ENCODE measurements at regions not wholly inside any gene's neighbourhood (a gene's known extent, or its start where the extent isn't known, plus 50 kb on each side); places are given as distances from the start of the nearest gene placed in this dataset.

DNA sequence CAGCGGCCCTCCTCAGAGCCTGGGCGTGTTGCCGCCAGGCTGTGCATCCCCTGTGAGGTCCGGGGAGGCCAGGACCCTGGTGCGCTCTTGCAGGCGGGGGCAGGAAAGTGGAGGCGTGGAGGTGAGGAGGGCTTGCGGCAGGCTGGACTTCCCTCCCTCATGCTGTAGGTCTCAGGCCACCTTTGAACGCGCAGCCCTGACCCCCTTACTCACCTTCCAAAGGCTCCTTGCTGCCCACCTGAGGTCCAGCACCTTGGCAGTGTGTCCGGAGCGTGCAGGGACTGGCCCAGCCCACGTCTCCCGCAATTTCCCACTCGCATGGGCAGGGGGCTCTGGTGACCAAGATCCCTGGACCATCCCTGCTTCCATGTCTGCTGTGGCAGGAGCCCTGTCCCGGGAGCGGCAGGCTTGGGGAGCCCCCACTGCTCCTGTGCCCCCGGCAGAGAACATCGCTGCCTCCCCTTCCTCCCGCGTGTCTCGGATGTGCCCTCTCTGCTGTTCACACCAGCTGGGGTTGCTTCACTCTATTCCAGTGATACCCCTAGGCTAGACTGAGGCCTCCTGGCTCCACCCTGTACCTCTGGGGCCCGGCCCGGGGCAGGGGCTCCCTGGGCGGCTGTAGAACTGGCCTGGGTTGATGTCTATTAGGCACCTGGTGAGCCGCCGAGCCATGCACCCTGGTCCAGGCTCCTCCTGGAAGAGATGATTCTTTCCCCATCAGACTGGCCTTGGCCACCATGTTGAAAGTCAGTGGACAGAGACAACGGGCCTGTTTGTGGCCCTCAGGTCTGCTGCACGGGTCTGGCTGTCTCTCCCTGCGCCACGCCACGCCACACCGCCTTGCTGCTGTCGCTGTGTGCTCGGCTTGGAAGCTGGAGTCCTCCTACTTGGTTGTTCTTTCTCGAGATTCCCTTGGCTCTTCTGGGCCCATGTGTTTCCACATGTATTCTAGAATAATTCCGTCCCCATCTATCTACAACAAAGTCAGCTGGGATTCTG lies 95.4 kb upstream of the ADRA2C start:
- Histone ChIP-seq H4K8ac (ENCODE audit: low read depth, low read length) (no peak overlapping the region), H2BK5ac (ENCODE audit: low read depth, low read length, poor library complexity) (no peak overlapping the region), H3K4me2 (ENCODE audit: low read length) (no peak overlapping the region), H3K27me3 (ENCODE audit: insufficient read depth, low read length) (no peaks in the 10 kb centered on the region), H3K79me1 (ENCODE audit: low read length) (no peaks in the 10 kb centered on the region), H3K4me3 (ENCODE audit: low read depth, low read length) (no peak overlapping the region), H4K12ac (ENCODE audit: low read depth, low read length) (no peak overlapping the region), H4K91ac (ENCODE audit: low read depth, low read length) (no peak overlapping the region), H3K9ac (ENCODE audit: low read length) (no peak overlapping the region), H3K9me3 (ENCODE audit: insufficient read depth, low read depth, low read length) (peaks cover 11% of the 10 kb centered on the region), H3K18ac (ENCODE audit: low read length) (no peak overlapping the region), H2BK120ac (ENCODE audit: insufficient read depth, low read length, poor library complexity) (no peak overlapping the region), H3K27ac (ENCODE audit: low read depth, low read length) (no peak overlapping the region), H2BK12ac (ENCODE audit: low read length) (no peak overlapping the region), H3K4me1 (ENCODE audit: control insufficient read depth in 1 of 2, insufficient read depth in 2 of 2, low read length in 2 of 2) (no peaks in the 10 kb centered on the region), H2AK5ac (ENCODE audit: low read length) (no peak overlapping the region), H3K4ac (ENCODE audit: low read depth, low read length) (no peak overlapping the region), H3K36me3 (ENCODE audit: control insufficient read depth in 1 of 2, insufficient read depth in 2 of 2, low read length in 2 of 2) (no peaks in the 10 kb centered on the region), H3K23ac (ENCODE audit: low read length) (no peak overlapping the region), H2AFZ (ENCODE audit: insufficient read depth, low read length, poor library complexity) (no peak overlapping the region), H3K79me2 (ENCODE audit: control insufficient read depth, insufficient read depth, low read length, poor library complexity) (no peaks in the 10 kb centered on the region), H3K14ac (ENCODE audit: low read length) (no peak overlapping the region)
- WGBS (ENCODE audit: extremely low coverage, insufficient coverage, insufficient read length) = no CpG with 5 or more reads among the region's 37 CpGs
- DNase-seq = no peak

- Histone ChIP-seq H3K4me2 (ENCODE audit: low read length) (no peak overlapping the region), H3K23ac (ENCODE audit: low read length) (no peak overlapping the region), H2AFZ (ENCODE audit: insufficient read depth, low read length, poor library complexity) (no peak overlapping the region), H4K91ac (ENCODE audit: low read depth, low read length) (no peak overlapping the region), H2BK12ac (ENCODE audit: low read length) (no peak overlapping the region), H3K79me1 (ENCODE audit: low read length) (no peaks in the 10 kb centered on the region), H2BK5ac (ENCODE audit: low read depth, low read length, poor library complexity) (no peak overlapping the region), H4K8ac (ENCODE audit: low read depth, low read length) (no peak overlapping the region), H2BK120ac (ENCODE audit: insufficient read depth, low read length, poor library complexity) (no peak overlapping the region), H3K79me2 (ENCODE audit: control insufficient read depth, insufficient read depth, low read length, poor library complexity) (no peaks in the 10 kb centered on the region), H3K4me1 (ENCODE audit: control insufficient read depth in 1 of 2, insufficient read depth in 2 of 2, low read length in 2 of 2) (no peaks in the 10 kb centered on the region), H3K4me3 (ENCODE audit: low read depth, low read length) (no peak overlapping the region), H2AK5ac (ENCODE audit: low read length) (no peak overlapping the region), H3K36me3 (ENCODE audit: control insufficient read depth in 1 of 2, insufficient read depth in 2 of 2, low read length in 2 of 2) (no peaks in the 10 kb centered on the region), H4K12ac (ENCODE audit: low read depth, low read length) (no peak overlapping the region), H3K27me3 (ENCODE audit: insufficient read depth, low read length) (no peaks in the 10 kb centered on the region), H3K27ac (ENCODE audit: low read depth, low read length) (no peak overlapping the region), H3K18ac (ENCODE audit: low read length) (no peak overlapping the region), H3K9ac (ENCODE audit: low read length) (no peak overlapping the region), H3K9me3 (ENCODE audit: insufficient read depth, low read depth, low read length) (peaks cover 11% of the 10 kb centered on the region), H3K14ac (ENCODE audit: low read length) (no peak overlapping the region), H3K4ac (ENCODE audit: low read depth, low read length) (no peak overlapping the region)
- DNase-seq = no peak
- WGBS (ENCODE audit: extremely low coverage, insufficient coverage, insufficient read length) = no CpG with 5 or more reads among the region's 21 CpGs
Observed at GRCh38 chr4:3669553-3669949, 96.6 kb upstream of the ADRA2C start.

DNA sequence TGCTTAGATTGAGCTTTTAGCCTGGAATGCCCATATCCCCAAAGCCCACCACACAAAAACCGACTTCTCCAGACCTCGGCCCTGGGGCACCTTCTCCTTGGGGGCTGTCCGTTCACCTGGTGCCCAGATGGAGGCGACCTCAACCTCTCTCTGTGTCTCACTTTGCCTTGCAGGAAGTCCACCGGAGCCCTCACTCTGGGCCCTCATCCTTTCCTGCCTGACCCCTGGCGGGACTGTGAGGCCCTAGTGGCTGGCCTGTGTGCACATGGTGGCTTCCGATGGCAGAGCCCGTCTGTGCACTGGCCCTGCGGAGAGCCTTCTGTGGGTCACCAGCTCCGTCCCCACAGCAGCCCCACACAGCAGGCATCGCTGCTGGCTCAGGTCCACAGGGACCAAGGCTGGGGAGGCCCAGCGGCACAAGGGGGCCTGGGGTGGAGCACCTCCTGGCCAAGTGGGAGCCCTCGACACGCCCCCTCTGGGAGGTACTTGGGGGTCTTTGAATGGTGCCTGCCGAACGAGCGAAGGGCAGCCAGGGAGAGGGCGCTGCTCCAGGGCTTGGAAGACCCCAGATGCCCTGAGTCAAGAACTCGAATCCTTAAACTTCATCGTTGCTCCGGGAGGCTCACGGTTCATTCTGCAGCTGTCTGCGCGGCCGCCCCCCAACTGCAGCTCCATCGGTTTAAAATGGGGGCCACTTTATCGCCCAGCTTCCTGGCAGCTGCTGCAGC lies 97.2 kb upstream of the ADRA2C start:
- Histone ChIP-seq H2AFZ (ENCODE audit: insufficient read depth, low read length, poor library complexity) (no peak overlapping the region), H2BK12ac (ENCODE audit: low read length) (no peak overlapping the region), H3K4me2 (ENCODE audit: low read length) (no peak overlapping the region), H4K8ac (ENCODE audit: low read depth, low read length) (no peak overlapping the region), H2BK120ac (ENCODE audit: insufficient read depth, low read length, poor library complexity) (no peak overlapping the region), H4K91ac (ENCODE audit: low read depth, low read length) (no peak overlapping the region), H3K79me2 (ENCODE audit: control insufficient read depth, insufficient read depth, low read length, poor library complexity) (no peaks in the 10 kb centered on the region), H4K12ac (ENCODE audit: low read depth, low read length) (no peak overlapping the region), H2AK5ac (ENCODE audit: low read length) (no peak overlapping the region), H3K4me3 (ENCODE audit: low read depth, low read length) (no peak overlapping the region), H3K14ac (ENCODE audit: low read length) (no peak overlapping the region), H3K18ac (ENCODE audit: low read length) (no peak overlapping the region), H3K23ac (ENCODE audit: low read length) (no peak overlapping the region), H3K36me3 (ENCODE audit: control insufficient read depth in 1 of 2, insufficient read depth in 2 of 2, low read length in 2 of 2) (no peaks in the 10 kb centered on the region), H3K9ac (ENCODE audit: low read length) (no peak overlapping the region), H3K27me3 (ENCODE audit: insufficient read depth, low read length) (no peaks in the 10 kb centered on the region), H3K4ac (ENCODE audit: low read depth, low read length) (no peak overlapping the region), H3K79me1 (ENCODE audit: low read length) (no peaks in the 10 kb centered on the region), H3K9me3 (ENCODE audit: insufficient read depth, low read depth, low read length) (peaks cover 11% of the 10 kb centered on the region), H2BK5ac (ENCODE audit: low read depth, low read length, poor library complexity) (no peak overlapping the region), H3K4me1 (ENCODE audit: control insufficient read depth in 1 of 2, insufficient read depth in 2 of 2, low read length in 2 of 2) (no peaks in the 10 kb centered on the region), H3K27ac (ENCODE audit: low read depth, low read length) (no peak overlapping the region)
- WGBS (ENCODE audit: extremely low coverage, insufficient coverage, insufficient read length) = no CpG with 5 or more reads among the region's 27 CpGs
- DNase-seq = no peak

- no peak overlapping the region for H3K18ac ChIP-seq (ENCODE audit: low read length)
- no peak overlapping the region for H3K9ac ChIP-seq (ENCODE audit: low read length)
- H3K4me1 ChIP-seq (ENCODE audit: control insufficient read depth in 1 of 2, insufficient read depth in 2 of 2, low read length in 2 of 2) = no peaks in the 10 kb centered on the region
- peaks cover 11% of the 10 kb centered on the region for H3K9me3 ChIP-seq (ENCODE audit: insufficient read depth, low read depth, low read length)
- H3K27me3 ChIP-seq (ENCODE audit: insufficient read depth, low read length) = no peaks in the 10 kb centered on the region
- no peak overlapping the region for H4K91ac ChIP-seq (ENCODE audit: low read depth, low read length)
- no peak overlapping the region for H2BK5ac ChIP-seq (ENCODE audit: low read depth, low read length, poor library complexity)
- no peak overlapping the region for H3K4me3 ChIP-seq (ENCODE audit: low read depth, low read length)
- no peak overlapping the region for H2AK5ac ChIP-seq (ENCODE audit: low read length)
- no peaks in the 10 kb centered on the region for H3K36me3 ChIP-seq (ENCODE audit: control insufficient read depth in 1 of 2, insufficient read depth in 2 of 2, low read length in 2 of 2)
- DNase-seq = no peak
- H3K4ac ChIP-seq (ENCODE audit: low read depth, low read length) = no peak overlapping the region
- no peak overlapping the region for H2AFZ ChIP-seq (ENCODE audit: insufficient read depth, low read length, poor library complexity)
- H2BK120ac ChIP-seq (ENCODE audit: insufficient read depth, low read length, poor library complexity) = no peak overlapping the region
- no peak overlapping the region for H4K8ac ChIP-seq (ENCODE audit: low read depth, low read length)
- H3K79me2 ChIP-seq (ENCODE audit: control insufficient read depth, insufficient read depth, low read length, poor library complexity) = no peaks in the 10 kb centered on the region
- no peak overlapping the region for H4K12ac ChIP-seq (ENCODE audit: low read depth, low read length)
- no peaks in the 10 kb centered on the region for H3K79me1 ChIP-seq (ENCODE audit: low read length)
- H3K23ac ChIP-seq (ENCODE audit: low read length) = no peak overlapping the region
- no peak overlapping the region for H3K14ac ChIP-seq (ENCODE audit: low read length)
- no peak overlapping the region for H3K27ac ChIP-seq (ENCODE audit: low read depth, low read length)
- H3K4me2 ChIP-seq (ENCODE audit: low read length) = no peak overlapping the region
- H2BK12ac ChIP-seq (ENCODE audit: low read length) = no peak overlapping the region
- WGBS (ENCODE audit: extremely low coverage, insufficient coverage, insufficient read length) = no CpG with 5 or more reads among the region's 7 CpGs
Observed at GRCh38 chr4:3667258-3667657, 98.9 kb upstream of the ADRA2C start.

Data from trophoblast cell (in vitro differentiated cells and primary cell).